HG02610 (cell line): ENCODE measurements at regions not wholly inside any gene's neighbourhood (a gene's known extent, or its start where the extent isn't known, plus 50 kb on each side); places are given as distances from the start of the nearest gene placed in this dataset.
"Not testable (repeated sequence)": the region's sequence is repeated elsewhere in the genome, so short reads cannot be mapped to it uniquely, and the experiment has no call there.

Source experiments
- ATAC-seq: cut with Tn5 transposase; IDR thresholded peaks from one replicate; pipeline ENCODE4 v1.9.1; 2021; ENCODE audit warnings: mild to moderate bottlenecking, moderate library complexity; ENCODE audit not compliant: unreplicated experiment

GRCh38 chr17:70687421-70687820 lies 518.1 kb downstream of the KCNJ2 start:
- ATAC-seq = no peak

- ATAC-seq = no peak
Measured at GRCh38 chr17:70691150-70691549, 521.8 kb downstream of the KCNJ2 start.

DNA sequence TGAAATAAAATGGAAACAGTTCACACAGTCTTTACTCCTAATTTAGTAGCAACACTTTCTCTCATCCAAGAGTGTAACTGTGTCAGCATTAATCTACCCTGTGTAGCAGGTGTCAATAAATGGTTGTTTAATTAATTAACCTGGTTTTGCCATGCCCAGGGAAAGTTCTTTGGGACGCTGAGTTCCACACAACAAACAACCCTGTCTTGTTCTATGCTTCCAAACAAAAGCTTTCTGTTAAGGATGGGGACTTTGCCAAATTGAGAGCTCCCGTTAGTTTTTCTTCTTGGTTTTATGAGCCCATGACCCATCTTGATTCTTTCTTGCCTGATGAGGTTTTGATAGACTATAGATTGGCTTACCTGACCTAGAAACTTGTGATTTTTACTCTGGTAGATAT lies 530.1 kb downstream of the KCNJ2 start:
- no peak for ATAC-seq

DNA sequence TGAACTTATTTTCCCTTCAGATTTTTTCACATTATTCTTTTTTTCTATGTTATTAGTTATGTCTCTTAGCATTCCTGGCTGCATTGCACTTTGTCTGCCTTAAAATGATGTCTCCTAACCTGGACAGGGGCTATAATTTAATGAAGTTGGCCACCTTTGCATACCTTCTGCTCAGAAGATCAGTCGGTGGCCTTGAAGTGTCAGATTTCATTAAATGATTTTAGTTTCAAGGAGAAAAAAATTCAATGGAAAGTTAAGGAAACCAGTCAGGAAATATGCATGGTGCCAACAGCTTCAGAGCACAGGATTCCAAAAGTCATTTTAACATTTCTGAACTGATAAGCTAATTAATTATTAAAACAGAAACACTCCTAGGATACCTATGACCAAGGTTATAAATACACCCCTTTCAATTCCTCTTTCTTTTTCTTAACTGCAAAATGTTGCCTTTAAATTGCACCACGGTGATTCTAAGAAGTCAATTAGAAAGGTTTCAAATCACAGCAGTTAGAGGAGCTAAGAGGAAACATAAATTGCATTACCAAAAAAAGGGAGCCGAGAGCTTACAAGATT lies 533.4 kb downstream of the KCNJ2 start:
- no peak for ATAC-seq

DNA sequence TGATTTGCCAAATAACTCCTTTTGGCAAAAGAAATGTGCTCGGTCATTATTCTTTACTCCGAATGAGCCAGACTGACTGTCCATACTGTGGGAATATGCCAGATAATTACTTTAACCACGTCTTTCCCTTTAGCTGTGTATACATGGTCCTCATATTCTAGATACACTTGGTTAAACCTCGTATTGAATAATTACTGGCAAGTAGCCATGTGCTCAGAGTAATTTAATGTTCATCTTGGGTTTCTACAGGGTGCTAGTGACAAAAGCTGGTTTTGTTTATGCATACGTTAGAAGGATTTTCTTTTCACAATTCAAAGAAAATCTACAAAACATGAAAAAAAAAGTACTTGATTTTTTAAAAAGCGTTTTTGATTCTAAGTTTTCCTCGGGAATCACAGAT lies 540.3 kb downstream of the KCNJ2 start:
- ATAC-seq = no peak

DNA sequence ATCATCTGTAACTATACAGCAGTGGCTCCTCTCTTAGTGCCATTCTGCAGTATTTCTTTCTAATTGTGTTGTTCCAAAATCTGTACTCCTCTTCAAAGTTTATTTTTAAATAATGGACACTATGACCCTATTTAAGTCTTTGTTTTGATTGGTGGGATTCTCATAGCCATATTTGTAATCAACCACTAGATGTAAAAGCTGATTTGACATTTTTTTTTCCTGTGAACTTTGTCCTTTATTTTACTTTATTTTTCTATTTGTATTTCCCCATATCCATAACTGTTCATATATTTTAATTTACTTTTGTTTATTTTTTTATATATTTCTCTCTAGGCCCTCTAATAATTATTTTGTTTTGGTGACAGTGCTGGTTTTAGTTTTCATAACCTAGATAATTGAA lies 544.4 kb downstream of the KCNJ2 start:
- ATAC-seq = no peak

- no peak for ATAC-seq
Measured at GRCh38 chr17:70716551-70716950, 547.2 kb downstream of the KCNJ2 start.

DNA sequence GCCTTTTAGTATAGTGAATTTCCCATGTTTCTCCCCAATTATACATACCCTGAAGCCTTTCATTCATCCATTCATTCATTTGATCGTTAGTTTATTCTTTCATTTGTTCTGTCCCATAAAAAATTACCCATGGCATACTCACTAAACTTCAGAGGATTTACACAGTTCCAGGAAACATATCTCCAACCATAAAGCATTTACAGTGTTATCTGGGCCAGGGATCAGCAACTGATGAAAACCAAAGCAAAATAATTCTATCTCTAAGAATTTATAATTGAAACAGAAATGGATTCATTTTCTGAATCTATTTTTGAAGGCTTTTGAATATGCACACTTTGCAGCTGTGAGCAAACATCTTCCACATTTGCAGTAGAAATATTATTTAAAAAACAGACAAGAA lies 547.7 kb downstream of the KCNJ2 start:
- no peak for ATAC-seq

DNA sequence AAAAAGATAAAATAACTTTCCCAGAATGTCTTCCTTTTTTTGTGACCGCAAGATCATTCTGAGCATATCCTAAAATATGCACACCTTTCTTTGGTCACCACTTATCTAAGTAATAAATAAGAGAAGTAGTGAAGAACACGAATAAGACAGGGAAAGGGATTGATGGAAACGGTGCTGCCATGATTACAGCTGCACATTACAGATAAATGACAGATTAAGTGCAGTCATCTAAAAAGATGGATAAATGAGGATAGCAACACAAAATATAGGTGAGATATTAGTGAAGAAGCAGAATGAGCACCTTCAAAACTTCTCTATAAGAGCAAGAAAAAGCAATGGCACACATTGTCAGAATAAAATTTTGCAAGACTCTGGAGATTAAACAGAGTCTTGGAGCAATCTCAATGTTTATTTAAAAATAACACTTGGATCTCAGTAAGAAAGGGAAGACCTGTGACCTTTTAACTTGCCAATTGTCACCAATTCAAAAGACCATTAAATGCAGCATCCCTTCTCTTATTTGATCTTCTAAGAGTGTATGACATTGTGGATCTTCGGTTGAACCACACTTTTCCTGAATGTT lies 567.1 kb downstream of the KCNJ2 start:
- no peak for ATAC-seq

DNA sequence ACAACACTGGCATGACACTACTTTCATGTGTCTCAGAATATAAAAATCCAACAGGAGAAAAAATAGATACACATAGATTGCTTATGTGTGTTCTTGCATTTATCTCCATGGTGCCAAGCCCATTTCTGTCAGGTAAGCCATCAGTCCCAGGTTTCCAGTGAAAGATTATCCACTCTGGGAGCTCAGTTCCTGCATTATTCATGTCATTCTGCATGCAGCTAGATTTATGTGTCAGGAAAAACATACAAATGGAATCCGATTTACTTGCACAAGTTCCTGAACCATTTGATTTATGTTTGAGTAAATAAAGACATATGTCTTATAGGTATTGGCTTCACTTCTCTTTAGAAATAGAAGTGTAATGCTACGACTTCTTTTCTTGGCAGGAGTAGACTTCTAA lies 569.7 kb downstream of the KCNJ2 start:
- no peak for ATAC-seq

GRCh38 chr17:70746574-70746973 lies 577.2 kb downstream of the KCNJ2 start:
- ATAC-seq = not testable (repeated sequence)

DNA sequence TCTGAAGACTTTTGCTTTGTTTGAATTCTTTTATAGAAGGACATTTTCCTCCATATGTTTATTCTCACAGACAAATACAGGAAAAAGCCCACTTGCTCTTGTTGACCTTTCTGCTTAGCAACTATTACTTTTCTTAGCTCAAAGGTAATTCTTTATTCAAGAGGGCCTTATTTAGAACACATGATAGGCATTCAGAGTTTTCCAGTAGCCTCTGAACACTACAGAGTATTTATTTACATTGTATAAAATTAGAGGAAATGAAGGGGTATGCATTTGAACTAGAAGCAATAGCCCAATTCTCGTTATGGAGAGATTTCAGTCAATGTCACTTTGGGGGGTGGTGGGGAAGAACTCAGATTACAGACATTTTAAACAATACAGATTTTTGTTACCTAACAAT lies 581.7 kb downstream of the KCNJ2 start:
- no peak for ATAC-seq

- not testable (repeated sequence) for ATAC-seq
Measured at GRCh38 chr17:70752461-70752860, 583.1 kb downstream of the KCNJ2 start.

DNA sequence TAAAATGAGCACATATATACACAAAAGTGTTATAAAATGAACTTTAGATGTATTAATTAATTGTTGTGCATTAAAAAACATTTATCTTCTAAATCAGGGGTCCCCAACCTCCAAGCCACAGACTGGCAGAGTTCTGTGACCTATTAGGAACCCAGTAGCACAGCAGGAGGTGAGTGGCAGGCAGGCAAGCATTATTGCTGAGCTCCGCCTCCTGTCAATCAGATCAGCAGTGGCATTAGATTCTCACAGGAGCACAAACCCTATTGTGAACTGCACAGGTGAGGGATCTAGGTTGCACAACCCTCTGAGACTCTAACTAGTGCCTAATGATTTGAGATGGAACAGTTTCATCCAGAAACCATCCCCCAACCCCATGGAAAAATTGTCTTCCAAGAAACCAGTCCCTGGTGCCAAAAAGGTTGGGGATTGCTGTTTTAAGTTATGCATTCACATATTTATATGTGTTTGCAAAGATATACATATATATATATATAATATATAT lies 583.7 kb downstream of the KCNJ2 start:
- no peak for ATAC-seq

DNA sequence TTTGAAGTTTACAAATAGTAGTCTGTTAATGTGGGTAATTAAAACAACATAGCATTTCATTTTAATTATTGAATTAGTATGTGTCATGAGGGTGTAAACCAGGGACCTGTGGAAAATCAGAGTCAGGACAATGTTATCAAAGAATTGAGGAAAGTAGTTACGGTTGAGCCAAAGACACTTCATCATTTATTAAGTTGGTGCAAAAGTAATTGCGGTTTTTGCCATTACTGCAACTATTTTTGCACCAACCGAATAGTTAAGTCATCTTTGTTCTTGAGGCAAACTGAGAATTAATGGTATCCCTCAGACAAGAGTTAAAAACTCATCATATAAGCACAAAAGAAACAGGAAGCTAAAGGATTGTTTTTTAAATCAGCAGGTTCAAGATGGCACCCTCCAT lies 593.7 kb downstream of the KCNJ2 start:
- ATAC-seq = no peak

DNA sequence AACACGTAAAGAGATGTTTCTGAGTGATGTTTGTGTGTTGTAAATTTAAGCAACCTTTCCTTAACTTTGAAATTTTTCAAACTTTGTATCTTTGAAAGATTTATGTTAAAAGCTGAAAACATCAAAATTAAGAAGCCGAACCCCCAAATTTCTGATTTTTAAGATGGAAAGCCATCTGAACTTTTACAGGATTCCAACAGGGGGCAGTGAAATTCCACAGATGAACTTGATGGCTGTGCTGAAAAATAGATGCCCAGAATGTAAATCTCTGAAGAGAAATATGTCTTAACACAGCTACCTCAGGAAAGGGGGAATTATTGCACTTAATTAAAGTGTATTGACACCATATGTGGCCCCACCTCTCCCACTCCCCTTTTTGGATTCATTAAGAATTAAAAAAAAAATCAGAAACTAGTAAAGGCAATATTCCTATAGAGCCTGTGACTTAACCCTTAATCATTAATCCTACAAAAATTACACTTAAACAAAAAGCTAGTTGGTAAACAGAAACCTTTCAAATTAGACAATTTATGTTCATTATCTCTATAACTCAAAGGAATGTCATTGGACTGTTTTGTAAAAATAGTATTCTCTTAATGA lies 597.9 kb downstream of the KCNJ2 start:
- ATAC-seq = no peak

- ATAC-seq = no peak
Measured at GRCh38 chr17:70769956-70770355, 600.6 kb downstream of the KCNJ2 start.

GRCh38 chr17:70771804-70772386 lies 602.6 kb downstream of the KCNJ2 start:
- no peak for ATAC-seq

DNA sequence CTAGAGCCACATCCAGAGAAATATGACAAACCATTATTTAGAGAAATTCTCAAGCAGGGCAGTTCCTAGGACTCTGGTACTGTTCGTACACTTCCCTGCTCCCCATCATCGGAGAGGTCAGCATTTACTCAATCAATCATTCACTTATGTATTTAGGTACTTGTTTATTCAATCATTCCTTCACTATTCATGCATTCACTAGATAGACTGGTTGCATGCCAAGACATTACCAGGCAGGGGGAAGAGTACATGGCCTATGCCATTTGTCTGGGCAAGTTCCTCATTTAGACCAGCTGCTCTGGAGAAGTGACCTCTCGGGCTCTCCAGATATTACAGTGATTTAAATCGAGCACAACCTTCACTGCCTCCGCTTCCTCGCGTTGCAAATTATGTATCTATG lies 603.4 kb downstream of the KCNJ2 start:
- ATAC-seq = no peak

- no peak for ATAC-seq
Measured at GRCh38 chr17:70773258-70773657, 603.9 kb downstream of the KCNJ2 start.

DNA sequence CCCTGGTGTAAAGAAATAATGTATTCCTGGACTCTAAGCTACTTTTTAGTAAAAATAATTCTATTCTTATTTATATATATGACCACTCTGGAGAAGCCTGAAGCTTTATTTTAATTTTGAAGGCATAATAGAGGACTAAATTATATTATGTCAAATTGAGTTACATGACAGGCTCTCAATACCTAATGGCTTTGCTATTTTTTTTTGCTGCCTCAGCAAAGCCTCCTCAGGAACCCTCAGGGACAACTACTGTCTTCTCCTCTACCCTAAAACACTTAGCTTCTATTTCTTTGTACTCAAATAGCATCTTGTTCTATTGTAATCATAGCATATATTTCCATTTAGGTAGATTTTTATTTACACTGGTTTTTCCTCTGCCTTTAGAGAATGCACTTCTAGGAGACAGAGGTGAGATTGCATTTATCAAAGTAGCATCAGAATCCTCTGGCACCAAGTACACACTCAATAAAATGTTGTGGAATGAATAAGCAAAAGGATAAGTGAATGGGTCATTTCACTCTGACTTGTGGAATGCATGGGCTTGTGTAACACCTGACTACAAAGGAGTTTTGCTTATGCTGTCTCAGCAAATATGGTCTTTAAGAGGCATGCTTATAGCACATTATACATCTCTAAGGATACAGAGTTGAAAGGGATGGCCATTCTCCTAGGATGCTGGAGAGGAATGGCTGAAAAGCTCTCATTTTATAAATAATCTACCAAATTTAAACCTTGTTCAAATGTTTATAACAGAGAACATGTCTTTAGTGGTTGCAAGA lies 605.2 kb downstream of the KCNJ2 start:
- ATAC-seq = no peak
